DND-41 (cell line): ENCODE measurements at regions not wholly inside any gene's neighbourhood (a gene's known extent, or its start where the extent isn't known, plus 50 kb on each side); places are given as distances from the start of the nearest gene placed in this dataset.

Source experiments
- CTCF ChIP-seq: IDR thresholded peaks from 2 replicates; pipeline ENCODE4 v1.5.1; 2012; ENCODE audit warnings: borderline replicate concordance, low read length, moderate library complexity, mild to moderate bottlenecking; ENCODE audit not compliant: poor library complexity, severe bottlenecking; ENCODE audit errors: extremely low read depth
- EZH2 ChIP-seq: IDR thresholded peaks from 3 replicates; pipeline ENCODE4 v1.6.1; 2012; ENCODE audit warnings: borderline replicate concordance, low read depth, mild to moderate bottlenecking, moderate library complexity, low read length, inconsistent platforms; ENCODE audit not compliant: severe bottlenecking

GRCh38 chr6:120534954-120535353 lies 799.3 kb downstream of the TBC1D32 start:
- no peak for TF ChIP-seq CTCF
- TF ChIP-seq EZH2, result no peak
